ENCODE measurements at regions not wholly inside any gene's neighbourhood (a gene's known extent, or its start where the extent isn't known, plus 50 kb on each side); places are given as distances from the start of the nearest gene placed in this dataset.

DNA sequence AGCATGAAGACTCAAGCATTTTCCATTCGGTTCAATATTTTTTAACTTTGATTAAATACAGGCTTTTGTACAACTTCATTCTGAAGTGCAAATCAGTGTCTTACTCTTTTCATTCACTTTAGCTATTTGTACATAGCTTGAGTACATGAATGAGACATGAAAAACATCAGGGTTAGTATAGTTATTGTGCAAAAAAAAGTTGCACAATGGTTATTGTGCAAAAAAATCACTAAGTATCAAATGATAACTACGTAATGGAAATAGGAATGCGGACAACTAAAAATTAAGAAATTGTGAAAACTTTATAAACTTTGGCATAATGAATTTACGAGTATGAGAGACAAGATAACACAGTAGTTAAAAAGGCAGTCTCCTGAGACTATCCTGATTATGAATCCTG is 442.9 kb downstream of the ARL4A start:
- TF ChIP-seq REST (IDR thresholded peaks at IDR 0.05; ENCODE audit: low read depth) (no peak), TCF12 (IDR thresholded peaks at IDR 0.05; ENCODE audit: low read depth) (no peak), EGR1 (IDR thresholded peaks at IDR 0.05) (no peak), EP300 (IDR thresholded peaks at IDR 0.05; ENCODE audit: borderline replicate concordance) (no peak), FOXM1 (IDR thresholded peaks at IDR 0.05; ENCODE audit: borderline replicate concordance, low read depth) (no peak)
